HG03135 (cell line): ENCODE measurements at regions not wholly inside any gene's neighbourhood (a gene's known extent, or its start where the extent isn't known, plus 50 kb on each side); places are given as distances from the start of the nearest gene placed in this dataset.
"Not testable (repeated sequence)": the region's sequence is repeated elsewhere in the genome, so short reads cannot be mapped to it uniquely, and the experiment has no call there.

Experiments used
- ATAC-seq: cut with Tn5 transposase; IDR thresholded peaks from one replicate; pipeline ENCODE4 v1.9.1; 2021; ENCODE audit warnings: mild to moderate bottlenecking, moderate library complexity; ENCODE audit not compliant: unreplicated experiment

DNA sequence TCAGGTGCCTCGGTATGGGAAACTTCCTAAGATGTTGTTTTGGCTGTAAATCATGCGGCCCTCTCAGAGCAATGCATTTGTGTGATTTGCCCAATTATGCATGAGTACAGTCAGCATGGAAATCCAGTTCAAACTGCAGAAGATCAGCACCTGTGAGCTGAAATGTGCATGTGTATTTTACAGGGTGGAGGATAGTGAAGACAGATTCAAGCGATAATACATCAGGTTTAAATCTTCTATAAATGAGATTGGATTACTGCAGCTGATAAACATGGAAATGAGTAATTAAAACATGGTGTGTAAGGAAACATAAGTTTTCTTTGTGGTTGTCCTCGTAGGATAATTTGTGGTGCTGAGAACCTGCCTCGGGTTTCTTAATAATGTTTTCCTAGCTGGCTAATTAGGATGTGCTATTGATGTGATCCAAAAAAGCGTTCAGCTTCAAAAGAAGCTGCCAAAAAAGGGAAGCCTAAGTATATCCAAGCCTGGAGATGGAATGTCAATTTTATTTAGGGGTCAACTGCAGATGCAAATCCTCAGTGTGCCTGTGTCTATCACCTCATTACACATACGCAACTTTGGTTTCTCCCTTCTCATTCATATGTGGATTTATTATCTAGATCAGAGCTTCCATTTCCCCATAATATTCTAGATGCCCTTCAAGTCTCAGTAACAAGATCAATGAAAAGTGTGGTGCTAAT, 117.1 kb upstream of the CCDC28A start:
- no peak for ATAC-seq

DNA sequence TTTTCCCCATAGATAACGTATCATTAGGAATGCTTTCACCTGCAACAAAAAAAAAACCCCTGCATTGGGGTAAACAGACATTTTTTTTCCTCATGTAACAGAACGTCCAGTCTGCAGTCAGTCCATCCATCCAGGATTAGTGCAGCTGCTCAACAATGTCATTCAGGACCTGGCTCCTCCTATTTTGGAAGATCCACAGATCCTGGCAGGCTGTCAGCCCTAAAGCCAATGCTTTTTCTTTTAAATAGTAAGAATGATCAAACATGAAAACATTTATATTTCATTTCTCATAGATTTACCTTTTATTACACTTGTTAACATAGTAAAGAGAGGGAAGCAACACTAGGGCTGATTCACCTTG, 116.5 kb upstream of the CCDC28A start:
- ATAC-seq = no peak

- ATAC-seq = no peak
Measured at GRCh38 chr6:138659998-138660397, 113.6 kb upstream of the CCDC28A start.

- ATAC-seq = no peak
Measured at GRCh38 chr6:138662471-138662870, 111.1 kb upstream of the CCDC28A start.

DNA sequence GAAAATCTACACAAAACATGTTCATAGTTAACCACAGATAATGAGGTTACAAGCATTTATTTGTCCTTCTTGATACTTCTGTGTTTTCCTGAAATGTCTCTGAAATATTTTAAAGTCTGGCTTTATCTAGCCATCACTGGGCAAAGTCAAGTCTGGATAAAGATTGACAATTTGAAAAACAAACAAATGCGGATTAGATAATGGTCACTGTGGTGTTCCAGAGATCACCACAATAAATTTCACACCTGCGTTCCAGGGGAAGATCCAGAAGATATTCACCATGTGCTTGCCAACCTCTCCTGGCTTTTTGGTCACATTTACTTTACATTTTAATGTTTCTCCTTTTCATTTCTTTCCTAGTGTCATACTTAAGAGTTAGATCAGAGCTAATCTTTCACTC, 109.7 kb upstream of the CCDC28A start:
- no peak for ATAC-seq

GRCh38 chr6:138664745-138665144, 108.8 kb upstream of the CCDC28A start:
- no peak for ATAC-seq

- no peak for ATAC-seq
Measured at GRCh38 chr6:138666636-138667035, 106.9 kb upstream of the CCDC28A start.

- ATAC-seq = no peak
Measured at GRCh38 chr6:138667408-138667807, 106.2 kb upstream of the CCDC28A start.

- no peak for ATAC-seq
Measured at GRCh38 chr6:138671351-138671750, 102.2 kb upstream of the CCDC28A start.

GRCh38 chr6:138673346-138674014, 100.1 kb upstream of the CCDC28A start:
- no peak for ATAC-seq

- ATAC-seq = not testable (repeated sequence)
Measured at GRCh38 chr6:138674444-138674843, 99.1 kb upstream of the CCDC28A start.

GRCh38 chr6:138677538-138677937, 96.0 kb upstream of the CCDC28A start:
- no peak for ATAC-seq

- ATAC-seq = no peak
Measured at GRCh38 chr6:138678168-138678567, 95.4 kb upstream of the CCDC28A start.

- ATAC-seq = no peak
Measured at GRCh38 chr6:138680085-138680484, 93.5 kb upstream of the CCDC28A start.

GRCh38 chr6:138681627-138682026, 91.9 kb upstream of the CCDC28A start:
- ATAC-seq = no peak

DNA sequence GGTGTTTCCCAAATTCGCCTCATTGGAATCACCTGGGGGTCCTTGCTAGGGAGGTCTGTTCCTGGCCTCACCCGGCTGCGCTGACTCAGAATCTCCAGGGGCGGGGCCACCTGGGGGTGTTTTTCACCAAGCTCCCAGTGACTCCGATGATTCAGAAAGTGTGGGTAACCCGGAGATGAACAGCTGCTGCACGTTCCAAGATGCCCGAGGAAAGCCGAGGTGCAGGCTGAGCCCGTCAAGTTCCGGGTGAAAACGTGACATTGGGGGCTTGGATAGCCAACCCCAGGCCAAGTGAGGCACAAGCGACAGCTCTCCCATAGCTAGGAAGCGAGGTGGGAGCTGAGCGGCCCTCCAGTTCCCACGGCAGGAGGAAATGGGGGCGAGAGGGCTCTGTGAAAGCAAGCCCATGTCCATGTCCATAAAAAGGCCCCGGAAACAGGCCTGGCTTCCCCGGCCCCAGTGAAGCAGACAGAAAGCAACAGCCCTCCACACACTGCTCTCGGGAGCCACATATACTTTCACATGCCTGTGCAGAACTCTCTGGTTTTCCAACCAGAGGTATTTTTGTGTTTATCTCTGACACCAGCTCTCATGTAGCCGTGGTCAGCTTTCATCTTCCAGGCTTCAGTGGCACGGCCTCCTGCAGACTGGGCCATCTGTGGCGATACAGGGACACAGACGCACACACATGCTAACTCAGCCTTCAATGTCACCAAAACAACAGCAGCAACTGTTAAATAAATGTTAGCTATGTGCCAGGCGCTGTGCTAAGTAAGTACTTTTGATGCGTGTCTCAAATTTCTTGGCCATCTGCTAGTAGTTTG, 90.7 kb upstream of the CCDC28A start:
- ATAC-seq = no peak

GRCh38 chr6:138685257-138685656, 88.3 kb upstream of the CCDC28A start:
- no peak for ATAC-seq

DNA sequence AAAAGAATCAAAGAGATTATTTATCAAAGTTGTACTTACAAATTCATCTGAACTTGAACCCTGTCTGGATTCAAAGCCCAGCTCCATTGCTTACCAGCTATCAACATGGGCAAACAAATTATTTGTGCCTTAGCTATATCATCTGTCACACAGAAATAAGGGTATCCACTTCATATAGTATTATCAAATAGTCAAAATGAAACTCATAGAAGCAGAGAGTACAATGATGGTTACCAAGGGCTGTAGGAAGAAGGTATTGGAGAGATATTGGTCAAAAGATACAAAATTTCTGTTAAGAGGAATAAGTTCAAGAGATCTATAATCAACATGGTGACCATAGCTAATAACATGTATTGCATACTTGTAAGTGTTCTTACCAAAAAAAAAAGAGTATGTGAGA, 87.8 kb upstream of the CCDC28A start:
- ATAC-seq = no peak

- no peak for ATAC-seq
Measured at GRCh38 chr6:138688580-138688979, 85.0 kb upstream of the CCDC28A start.

DNA sequence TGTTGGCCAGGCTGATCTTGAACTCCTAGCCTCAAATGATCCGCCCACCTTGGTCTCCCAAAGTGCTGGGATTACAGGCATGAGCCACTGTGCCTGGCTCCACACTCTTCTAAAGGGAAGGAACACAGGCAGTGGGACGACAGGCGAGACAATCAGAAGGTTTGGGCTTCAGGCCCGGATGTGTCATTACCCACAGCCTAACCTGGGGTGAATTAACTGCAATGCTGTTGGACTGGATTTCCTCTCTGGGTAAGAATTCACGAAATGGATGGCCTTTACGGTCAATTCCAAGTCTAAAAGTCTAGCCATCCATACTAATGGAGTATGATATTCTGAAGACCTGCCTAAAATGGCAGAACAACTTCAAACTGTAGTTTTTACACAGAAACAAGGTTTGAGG, 83.7 kb upstream of the CCDC28A start:
- ATAC-seq = no peak

GRCh38 chr6:138690975-138691594, 82.5 kb upstream of the CCDC28A start:
- no peak for ATAC-seq
